GM12873 (cell line): ENCODE measurements at regions not wholly inside any gene's neighbourhood (a gene's known extent, or its start where the extent isn't known, plus 50 kb on each side); places are given as distances from the start of the nearest gene placed in this dataset.

Experiments
- CTCF ChIP-seq: IDR thresholded peaks from 2 replicates; pipeline ENCODE4 v1.5.1; 2012; ENCODE audit warnings: low read depth, mild to moderate bottlenecking, moderate library complexity, low read length, control low read depth; ENCODE audit not compliant: insufficient read depth; ENCODE audit errors: missing control alignments

- no peak for TF ChIP-seq CTCF
Measured at GRCh38 chr11:45057938-45058646, 88.3 kb upstream of the PRDM11 start.

- TF ChIP-seq CTCF = no peak
Measured at GRCh38 chr11:45058647-45058950, 87.8 kb upstream of the PRDM11 start.

GRCh38 chr11:45060707-45061106, 85.7 kb upstream of the PRDM11 start:
- TF ChIP-seq CTCF = no peak

GRCh38 chr11:45061641-45062040, 84.8 kb upstream of the PRDM11 start:
- no peak for TF ChIP-seq CTCF

GRCh38 chr11:45062115-45062514, 84.3 kb upstream of the PRDM11 start:
- no peak for TF ChIP-seq CTCF

GRCh38 chr11:45062974-45063635, 83.3 kb upstream of the PRDM11 start:
- TF ChIP-seq CTCF = no peak

GRCh38 chr11:45063669-45064068, 82.8 kb upstream of the PRDM11 start:
- no peak for TF ChIP-seq CTCF
